ENCODE measurements at regions not wholly inside any gene's neighbourhood (a gene's known extent, or its start where the extent isn't known, plus 50 kb on each side); places are given as distances from the start of the nearest gene placed in this dataset.
"Not testable (repeated sequence)": the region's sequence is repeated elsewhere in the genome, so short reads cannot be mapped to it uniquely, and the experiment has no call there.

- ATAC-seq (peak; percentile 37), DNase-seq (ENCODE audit: missing footprints) (no peak)
- intact Hi-C loops (cut with DNase I): loop anchor here (5.0 kb wide), 3 partner anchors 75 to 170 kb away; partner anchors contain the start of gene EYA4
Observed at GRCh38 chr6:133131621-133132465, 109.3 kb upstream of the EYA4 start.

GRCh38 chr6:133132466-133132971, 108.6 kb upstream of the EYA4 start:
- ATAC-seq: no peak
- intact Hi-C loops (cut with DNase I): loop anchor here (5.0 kb wide), 3 partner anchors 75 to 170 kb away; partner anchors contain the start of gene EYA4
- no peak for DNase-seq (ENCODE audit: missing footprints)

GRCh38 chr6:133136177-133136880, 104.8 kb upstream of the EYA4 start:
- DNase-seq (ENCODE audit: missing footprints) (no peak), ATAC-seq (no peak)
- intact Hi-C loops (cut with DNase I): loop anchor here (5.0 kb wide), 1 partner anchor 41 kb away; no protein-coding TSS in a partner anchor

GRCh38 chr6:133147470-133148184, 93.5 kb upstream of the EYA4 start:
- ATAC-seq; intact Hi-C loops (cut with DNase I); DNase-seq (ENCODE audit: missing footprints): not testable (repeated sequence)

- intact Hi-C loops (cut with DNase I): no loop called here
- ATAC-seq: no peak
- no peak for DNase-seq (ENCODE audit: missing footprints)
Observed at GRCh38 chr6:133156689-133157088, 84.5 kb upstream of the EYA4 start.

GRCh38 chr6:133157995-133158394, 83.2 kb upstream of the EYA4 start:
- DNase-seq (ENCODE audit: missing footprints): no peak
- intact Hi-C loops (cut with DNase I): no loop called here
- ATAC-seq: no peak

- ATAC-seq (no peak), DNase-seq (ENCODE audit: missing footprints) (no peak)
- intact Hi-C loops (cut with DNase I): no loop called here
Observed at GRCh38 chr6:133159255-133159795, 81.8 kb upstream of the EYA4 start.

GRCh38 chr6:133160536-133160935, 80.6 kb upstream of the EYA4 start:
- no peak for ATAC-seq
- intact Hi-C loops (cut with DNase I): no loop called here

GRCh38 chr6:133165235-133165634, 75.9 kb upstream of the EYA4 start:
- intact Hi-C loops (cut with DNase I): no loop called here
- ATAC-seq: no peak
- DNase-seq (ENCODE audit: missing footprints): no peak

More at GRCh38 chr6:133160536-133160935, 80.6 kb upstream of the EYA4 start:
- DNase-seq (ENCODE audit: missing footprints): no peak

GRCh38 chr6:133166766-133167165, 74.4 kb upstream of the EYA4 start:
- ATAC-seq (no peak), DNase-seq (ENCODE audit: missing footprints) (no peak)
- intact Hi-C loops (cut with DNase I): no loop called here

GRCh38 chr6:133169901-133170300, 71.3 kb upstream of the EYA4 start:
- intact Hi-C loops (cut with DNase I): no loop called here
- DNase-seq (ENCODE audit: missing footprints): no peak
- ATAC-seq: no peak

- intact Hi-C loops (cut with DNase I): no loop called here
- ATAC-seq (no peak), DNase-seq (ENCODE audit: missing footprints) (no peak)
Observed at GRCh38 chr6:133170602-133171001, 70.6 kb upstream of the EYA4 start.

GRCh38 chr6:133171989-133172604, 69.1 kb upstream of the EYA4 start:
- intact Hi-C loops (cut with DNase I): no loop called here
- no peak for ATAC-seq
- DNase-seq (ENCODE audit: missing footprints): no peak

GRCh38 chr6:133173276-133173675, 67.9 kb upstream of the EYA4 start:
- ATAC-seq: peak; percentile 71
- intact Hi-C loops (cut with DNase I): no loop called here

GRCh38 chr6:133179481-133179880, 61.7 kb upstream of the EYA4 start:
- no peak for DNase-seq (ENCODE audit: missing footprints)
- ATAC-seq: no peak
- intact Hi-C loops (cut with DNase I): loop anchor here (5.0 kb wide), 1 partner anchor 42 kb away; no protein-coding TSS in a partner anchor

More at GRCh38 chr6:133173276-133173675, 67.9 kb upstream of the EYA4 start:
- DNase-seq (ENCODE audit: missing footprints): no peak

GRCh38 chr6:133183691-133184090, 57.5 kb upstream of the EYA4 start:
- intact Hi-C loops (cut with DNase I): loop anchor here (1.0 to 10.0 kb wide), 4 partner anchors 219 to 369 kb away; no protein-coding TSS in a partner anchor
- no peak for ATAC-seq
- no peak for DNase-seq (ENCODE audit: missing footprints)

- no peak for DNase-seq (ENCODE audit: missing footprints)
- intact Hi-C loops (cut with DNase I): loop anchor here (1.0 to 10.0 kb wide), 5 partner anchors 57 to 367 kb away; partner anchors contain the start of gene EYA4
- ATAC-seq: no peak
Observed at GRCh38 chr6:133184798-133185372, 56.3 kb upstream of the EYA4 start.

GRCh38 chr6:133185731-133186130, 55.4 kb upstream of the EYA4 start:
- no peak for ATAC-seq
- intact Hi-C loops (cut with DNase I): loop anchor here (5.0 to 10.0 kb wide), 3 partner anchors 57 to 251 kb away; partner anchors contain the start of gene EYA4
- no peak for DNase-seq (ENCODE audit: missing footprints)
